HG03060 (cell line): ENCODE measurements at regions not wholly inside any gene's neighbourhood (a gene's known extent, or its start where the extent isn't known, plus 50 kb on each side); places are given as distances from the start of the nearest gene placed in this dataset.

Experiments used
- ATAC-seq: cut with Tn5 transposase; IDR thresholded peaks from one replicate; pipeline ENCODE4 v1.9.1; 2021; ENCODE audit warnings: low read depth, moderate number of reproducible peaks; ENCODE audit not compliant: unreplicated experiment

- ATAC-seq = no peak
Observed at GRCh38 chr17:14699574-14700185, 398.8 kb downstream of the HS3ST3B1 start.

DNA sequence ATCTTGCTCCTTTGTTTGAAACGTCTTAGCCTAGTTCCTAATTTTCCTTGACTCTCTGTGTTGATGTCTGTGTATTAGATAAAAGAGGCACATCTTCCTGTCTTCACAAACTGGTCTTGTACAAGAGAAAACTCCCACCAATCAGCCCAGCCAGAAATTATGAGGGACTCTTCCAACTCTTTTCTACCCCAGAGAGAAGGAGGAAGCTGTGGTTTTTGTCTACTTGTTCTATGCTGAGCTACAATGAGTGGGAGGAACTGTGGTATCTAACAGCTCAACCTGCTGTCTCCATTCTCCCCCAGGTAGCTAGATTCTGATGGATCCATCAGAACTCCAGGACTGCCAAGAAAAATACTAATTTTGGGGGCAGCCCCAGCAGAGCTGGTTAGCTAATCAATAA, 392.5 kb downstream of the HS3ST3B1 start:
- ATAC-seq = no peak

DNA sequence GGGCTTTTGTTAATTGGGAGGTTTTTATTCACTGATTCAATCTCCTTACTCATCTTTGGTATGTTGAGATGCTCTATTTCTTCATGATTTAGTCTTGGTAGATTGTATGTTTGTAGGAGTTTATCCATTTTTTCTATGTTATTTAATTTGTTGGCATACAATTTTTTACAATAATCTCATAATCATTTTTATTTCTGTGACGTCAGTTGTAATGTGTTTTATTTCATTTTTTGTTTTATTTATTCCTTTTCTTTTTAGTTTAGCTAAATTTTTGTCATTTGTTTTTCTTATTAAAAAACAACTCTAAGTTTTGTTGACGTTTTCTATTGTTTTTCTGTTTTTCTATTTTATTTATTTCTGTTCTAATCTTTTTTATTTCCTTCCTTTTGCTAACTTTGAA, 389.8 kb downstream of the HS3ST3B1 start:
- no peak for ATAC-seq

GRCh38 chr17:14688134-14688533, 387.3 kb downstream of the HS3ST3B1 start:
- no peak for ATAC-seq

DNA sequence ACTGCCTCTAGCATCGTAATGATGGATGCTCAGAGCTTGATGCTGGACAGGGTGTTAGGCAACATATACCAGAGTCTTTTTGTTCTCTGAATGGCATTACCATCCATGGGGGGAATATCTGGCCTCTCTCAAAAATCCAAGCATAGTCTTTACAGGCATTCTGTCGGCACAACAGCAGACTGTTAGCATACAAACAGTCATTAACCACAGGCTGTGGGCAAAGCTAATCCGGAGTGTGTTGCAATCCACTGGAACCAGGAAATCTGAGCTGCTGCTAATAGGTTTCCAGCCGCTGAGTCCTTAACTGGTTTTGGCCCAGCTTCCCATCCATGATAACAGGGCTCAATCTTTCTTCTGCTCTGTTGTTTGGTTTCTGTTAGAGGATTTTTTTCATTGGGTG, 371.9 kb downstream of the HS3ST3B1 start:
- ATAC-seq = no peak

- no peak for ATAC-seq
Observed at GRCh38 chr17:14670861-14671260, 370.0 kb downstream of the HS3ST3B1 start.

- ATAC-seq = no peak
Observed at GRCh38 chr17:14664511-14664910, 363.6 kb downstream of the HS3ST3B1 start.

DNA sequence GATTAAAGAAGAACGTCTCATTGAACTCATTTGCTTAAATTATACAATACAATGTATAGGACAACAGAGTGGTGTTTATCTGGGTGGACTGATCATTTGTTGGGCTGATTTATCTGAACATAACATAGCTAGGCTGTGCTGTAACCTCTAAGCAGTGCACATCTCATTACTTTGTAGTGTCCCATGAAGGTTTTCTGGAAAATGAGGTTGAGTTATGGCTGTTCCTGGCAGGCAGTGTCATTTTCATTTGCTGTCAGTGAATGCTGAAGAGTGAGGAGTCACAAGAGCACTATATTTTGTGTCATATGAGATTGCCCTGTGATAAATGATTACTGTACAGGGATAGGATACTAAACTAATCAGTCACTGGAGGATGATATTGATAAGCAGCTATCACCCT, 340.2 kb downstream of the HS3ST3B1 start:
- no peak for ATAC-seq

DNA sequence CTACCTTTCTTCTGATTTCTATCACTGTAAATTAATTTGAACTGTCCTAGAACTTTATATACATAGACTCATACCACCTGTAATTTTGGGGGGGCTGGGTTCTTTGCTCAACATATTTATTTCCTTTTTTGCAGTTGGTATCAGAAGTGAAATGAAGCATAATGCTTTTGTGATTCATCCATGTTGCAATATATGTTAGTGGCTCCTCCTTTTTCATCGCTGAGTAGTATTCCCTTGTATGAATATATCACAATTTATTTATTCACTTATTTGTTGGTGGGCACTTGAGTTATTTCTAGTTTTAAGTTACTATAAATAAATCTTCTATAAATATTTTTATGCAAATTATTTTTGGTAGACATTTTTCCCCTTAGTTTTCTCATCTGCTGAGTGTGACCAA, 336.4 kb downstream of the HS3ST3B1 start:
- no peak for ATAC-seq

DNA sequence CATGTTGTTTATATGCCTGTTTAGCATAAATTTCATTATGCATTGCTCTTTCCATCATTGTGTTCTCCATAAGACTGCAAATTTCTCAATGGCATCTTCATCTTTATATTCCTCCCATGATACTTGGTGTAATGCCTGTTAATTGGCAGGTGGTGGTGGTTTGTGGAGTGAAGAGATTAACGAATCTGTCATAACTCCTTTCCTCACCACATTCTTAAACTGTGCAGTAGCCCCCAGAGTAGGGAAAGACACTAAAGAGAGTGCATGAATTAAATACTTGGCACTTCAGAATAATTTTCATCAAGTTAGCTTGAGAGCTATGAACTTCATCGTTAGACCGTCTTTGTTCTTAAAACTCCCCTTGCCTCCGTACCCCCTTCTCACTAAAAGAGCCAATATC, 329.7 kb downstream of the HS3ST3B1 start:
- ATAC-seq = no peak

DNA sequence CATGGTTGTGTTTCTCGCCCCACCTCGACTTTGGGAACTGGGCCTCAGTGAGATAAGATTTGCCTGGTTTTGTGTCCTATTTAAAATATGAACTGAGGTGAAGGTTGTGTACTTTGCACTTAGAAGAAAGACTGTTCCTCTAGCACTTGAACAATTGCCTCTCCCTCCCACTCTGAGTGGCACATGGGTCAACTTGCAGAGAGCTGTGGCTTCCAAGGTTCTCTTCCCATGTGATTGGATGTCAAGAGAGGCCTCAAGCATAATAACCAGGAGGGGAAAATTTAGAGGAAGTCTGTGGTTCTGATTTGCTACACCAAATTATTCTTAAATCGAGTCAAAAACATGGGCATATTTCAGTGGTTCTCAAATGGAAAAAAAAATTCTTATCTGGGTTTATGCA, 329.2 kb downstream of the HS3ST3B1 start:
- no peak for ATAC-seq

GRCh38 chr17:14622615-14623101, 321.8 kb downstream of the HS3ST3B1 start:
- no peak for ATAC-seq

DNA sequence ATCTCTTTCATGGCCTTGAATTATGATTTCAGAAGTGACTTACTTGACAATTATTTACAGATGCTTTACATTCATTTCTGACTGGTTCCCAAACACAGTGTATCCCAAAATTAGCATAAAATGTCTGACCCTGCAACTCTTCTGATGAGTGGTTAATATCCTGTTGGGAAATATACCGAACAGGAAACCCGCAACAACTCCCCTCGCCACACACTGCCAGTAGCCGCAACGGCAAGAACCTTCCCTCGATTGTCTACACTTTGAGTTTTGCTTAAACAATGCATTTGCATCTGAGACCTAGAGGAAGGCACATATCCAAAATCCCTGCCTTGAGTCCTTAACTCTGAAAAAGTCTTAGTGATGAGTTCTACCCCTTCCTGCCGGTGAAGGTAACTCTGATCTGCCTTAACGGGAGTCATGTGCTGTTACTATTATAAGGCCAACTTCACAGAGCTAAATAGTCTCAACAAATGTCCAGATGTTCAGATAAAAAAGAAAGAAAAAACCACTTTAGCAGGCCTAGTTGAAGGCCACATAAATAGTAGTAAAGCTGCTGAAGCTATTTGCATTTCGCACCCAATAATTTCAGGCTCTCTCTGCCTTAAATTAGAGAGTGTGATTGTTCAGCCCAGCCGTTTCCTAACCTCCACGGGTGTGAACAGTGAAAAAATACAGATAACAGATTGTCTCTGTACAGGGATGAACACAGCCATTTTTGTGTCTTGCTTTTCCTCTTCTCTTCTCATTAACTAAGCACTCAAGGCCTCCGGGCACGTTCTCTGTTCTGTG, 321.1 kb downstream of the HS3ST3B1 start:
- no peak for ATAC-seq

- ATAC-seq = no peak
Observed at GRCh38 chr17:14619821-14620220, 318.9 kb downstream of the HS3ST3B1 start.

DNA sequence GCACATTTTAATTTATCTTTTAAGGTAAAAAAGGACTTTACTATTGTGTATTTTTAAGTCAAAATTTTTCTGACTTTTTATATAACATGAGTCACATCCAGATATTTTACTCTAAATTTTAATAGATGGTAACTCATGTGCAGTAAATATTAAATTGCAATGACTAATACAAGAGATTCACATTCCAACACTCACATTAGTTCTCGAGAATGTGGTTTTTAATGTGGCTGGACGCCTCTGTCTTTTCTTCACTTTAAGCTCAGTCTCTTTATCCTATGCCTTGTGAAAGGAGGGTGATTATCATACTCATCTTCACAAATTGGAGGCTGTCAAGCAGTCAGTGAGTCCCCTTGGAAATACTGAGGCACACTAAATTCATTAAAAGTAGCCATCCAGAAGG, 315.6 kb downstream of the HS3ST3B1 start:
- no peak for ATAC-seq

DNA sequence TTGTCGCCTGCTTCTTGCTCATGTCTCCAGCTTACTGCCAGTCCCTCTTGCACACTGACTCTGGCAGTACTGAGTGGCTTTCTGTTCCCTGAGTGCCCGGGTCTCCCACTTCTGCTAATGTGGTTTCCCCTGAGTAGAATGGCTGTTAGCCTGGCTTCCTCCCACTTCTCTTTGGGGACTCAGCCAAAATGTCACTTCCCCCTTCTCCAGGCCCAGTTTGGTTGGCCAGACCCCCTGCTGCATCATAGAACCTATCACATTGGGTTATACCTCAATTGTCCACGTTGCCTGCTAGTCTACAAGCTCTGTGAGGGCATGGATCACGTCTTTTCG, 304.4 kb downstream of the HS3ST3B1 start:
- no peak for ATAC-seq

DNA sequence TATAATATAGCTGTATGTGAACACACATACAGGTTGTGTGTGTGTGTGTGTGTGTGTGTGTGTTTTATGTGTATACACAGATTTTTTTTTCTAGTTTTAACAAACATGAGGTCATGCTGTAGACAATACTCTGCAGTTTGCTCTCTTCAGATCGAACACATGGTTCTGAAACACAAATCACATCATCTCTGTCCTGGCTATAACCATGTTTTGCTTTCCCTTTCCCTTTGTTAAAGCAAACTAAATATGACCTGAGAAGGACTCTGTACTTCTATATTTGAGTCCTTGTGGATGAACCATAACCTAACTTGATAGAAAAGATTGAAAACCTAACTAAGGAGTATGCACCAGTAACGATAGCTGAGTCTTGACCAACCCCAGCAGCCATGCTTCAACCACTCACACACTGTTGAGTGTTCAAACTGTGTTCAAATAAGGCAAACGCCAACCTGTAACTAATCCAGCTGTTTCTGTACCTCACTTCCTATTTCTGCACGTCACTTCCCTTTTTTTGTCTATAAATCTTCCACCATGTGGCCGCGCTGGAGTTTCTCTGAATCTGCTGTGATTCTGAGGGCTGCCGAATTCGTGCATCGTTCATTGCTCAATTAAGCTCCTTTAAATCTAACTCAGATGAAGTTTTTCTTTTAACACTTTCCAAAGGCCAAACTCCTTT, 303.8 kb downstream of the HS3ST3B1 start:
- no peak for ATAC-seq

DNA sequence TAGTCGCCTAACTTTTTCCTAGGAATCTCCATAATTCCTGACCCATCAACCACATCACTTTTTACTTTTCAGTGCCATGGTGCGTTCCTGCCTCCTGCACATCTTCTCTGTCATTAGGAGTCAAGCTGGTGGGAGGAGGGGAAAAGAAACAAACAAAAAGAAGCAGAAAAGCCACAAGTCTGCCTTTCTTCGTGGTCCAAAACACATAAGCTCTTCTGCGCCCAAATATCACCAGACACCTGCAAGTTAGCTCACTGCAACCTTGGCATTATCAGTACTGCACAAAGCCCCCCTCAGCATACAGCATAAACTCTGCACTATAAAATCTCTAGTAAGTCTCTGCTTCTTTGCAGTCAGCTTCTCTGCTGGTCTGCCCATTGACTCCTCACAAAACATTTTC, 295.3 kb downstream of the HS3ST3B1 start:
- no peak for ATAC-seq

DNA sequence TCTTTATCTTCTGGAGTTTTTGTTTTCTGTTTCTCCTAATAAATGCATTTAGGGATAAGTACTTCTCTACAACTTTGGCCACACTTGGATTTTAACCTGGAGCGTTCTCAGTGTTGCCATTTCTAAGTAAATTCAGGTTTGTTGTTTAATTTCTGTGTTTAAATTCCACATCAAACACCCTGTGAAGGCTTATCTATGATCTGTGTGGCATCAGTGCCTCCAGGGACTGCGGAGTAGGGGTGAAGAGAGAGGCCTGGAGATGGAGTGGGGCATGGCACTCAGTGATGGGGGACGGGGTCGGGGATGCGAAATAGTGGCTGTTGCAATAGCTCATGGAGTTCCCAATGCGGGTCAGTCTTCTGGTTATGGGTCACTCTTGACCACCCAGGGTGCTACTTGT, 294.8 kb downstream of the HS3ST3B1 start:
- no peak for ATAC-seq

DNA sequence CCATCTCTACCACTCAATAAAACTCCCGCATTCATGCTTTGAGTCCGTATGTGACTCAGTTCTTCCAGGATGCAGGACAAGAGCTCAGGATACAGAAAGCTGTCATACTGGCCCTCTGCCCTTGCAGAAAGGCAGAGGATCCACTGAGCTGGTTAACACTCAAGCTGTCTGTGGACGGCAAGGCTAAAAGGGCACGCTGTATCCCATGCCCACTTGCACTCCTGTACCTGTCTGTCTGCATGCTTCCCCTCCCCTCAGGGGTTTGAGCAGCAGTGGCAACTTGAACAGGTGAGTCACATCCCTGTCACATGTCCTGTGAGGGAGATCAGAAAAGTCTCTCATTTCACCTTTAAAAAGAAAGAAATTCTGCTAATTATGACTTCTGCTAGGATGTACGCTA, 293.8 kb downstream of the HS3ST3B1 start:
- no peak for ATAC-seq

- ATAC-seq = no peak
Observed at GRCh38 chr17:14593956-14594355, 293.1 kb downstream of the HS3ST3B1 start.
